ENCODE measurements at regions not wholly inside any gene's neighbourhood (a gene's known extent, or its start where the extent isn't known, plus 50 kb on each side); places are given as distances from the start of the nearest gene placed in this dataset.

GRCh38 chr4:84235126-84235944, 263.8 kb downstream of the NKX6-1 start:
- no peak for TF ChIP-seq CTCF (IDR thresholded peaks at IDR 0.05)
- H3K4me1 Mint-ChIP-seq, result no peaks in the 10 kb centered on the region
- no peak for ATAC-seq
- H3K36me3 Mint-ChIP-seq, result no peaks in the 10 kb centered on the region
- no peak overlapping the region for H3K4me3 ChIP-seq (ENCODE audit: low read length)
- H3K27me3 Mint-ChIP-seq (ENCODE audit: low read depth in 2 of 2), result no peaks in the 10 kb centered on the region
- no peaks in the 10 kb centered on the region for H3K9me3 ChIP-seq (ENCODE audit: control insufficient read depth, insufficient read depth, low read length)
- no peaks in the 10 kb centered on the region for H3K36me3 ChIP-seq (ENCODE audit: control insufficient read depth, insufficient read depth, low read length)
- intact Hi-C loops (cut with micrococcal nuclease), result no loop called here
- 88% methylated on average over 3 of the region's 6 CpGs for WGBS (ENCODE audit: insufficient coverage)
- peaks cover 6 to 12% of the 10 kb centered on the region in 2 donors for H3K9me3 Mint-ChIP-seq
- no peaks in the 10 kb centered on the region for H3K4me1 ChIP-seq (ENCODE audit: control insufficient read depth, insufficient read depth, low read length)
- no peak overlapping the region for H3K27ac ChIP-seq (ENCODE audit: low read length)
- no peak for DNase-seq
- H3K4me3 Mint-ChIP-seq, result no peak overlapping the region
- no peak overlapping the region for H3K27ac Mint-ChIP-seq
- H3K27me3 ChIP-seq (ENCODE audit: control insufficient read depth, insufficient read depth, low read length), result no peaks in the 10 kb centered on the region

GRCh38 chr4:84232309-84233095, 266.6 kb downstream of the NKX6-1 start:
- no peaks in the 10 kb centered on the region for H3K4me1 ChIP-seq (ENCODE audit: control insufficient read depth, insufficient read depth, low read length)
- 79% methylated on average over 6 of the region's 7 CpGs for WGBS (ENCODE audit: insufficient coverage)
- H3K27me3 Mint-ChIP-seq (ENCODE audit: low read depth in 2 of 2), result no peaks in the 10 kb centered on the region
- no peak overlapping the region for H3K4me3 Mint-ChIP-seq
- DNase-seq (no peak), ATAC-seq (no peak)
- no peaks in the 10 kb centered on the region for H3K4me1 Mint-ChIP-seq
- H3K27me3 ChIP-seq (ENCODE audit: control insufficient read depth, insufficient read depth, low read length), result no peaks in the 10 kb centered on the region
- no peak for TF ChIP-seq CTCF (IDR thresholded peaks at IDR 0.05)
- no peaks in the 10 kb centered on the region for H3K9me3 ChIP-seq (ENCODE audit: control insufficient read depth, insufficient read depth, low read length)
- no peak overlapping the region for H3K4me3 ChIP-seq (ENCODE audit: low read length)
- intact Hi-C loops (cut with micrococcal nuclease), result no loop called here
- no peak overlapping the region for H3K27ac ChIP-seq (ENCODE audit: low read length)
- peaks cover 7% of the 10 kb centered on the region in 2 donors for H3K9me3 Mint-ChIP-seq
- H3K27ac Mint-ChIP-seq, result no peak overlapping the region
- no peaks in the 10 kb centered on the region for H3K36me3 ChIP-seq (ENCODE audit: control insufficient read depth, insufficient read depth, low read length)
- no peaks in the 10 kb centered on the region for H3K36me3 Mint-ChIP-seq

GRCh38 chr4:84231539-84232055, 267.5 kb downstream of the NKX6-1 start:
- Mint-ChIP-seq H3K4me3 (no peak overlapping the region), H3K36me3 (no peaks in the 10 kb centered on the region), H3K4me1 (no peaks in the 10 kb centered on the region), H3K9me3 (peaks cover 7% of the 10 kb centered on the region in 2 donors), H3K27me3 (ENCODE audit: low read depth in 2 of 2) (no peaks in the 10 kb centered on the region), H3K27ac (no peak overlapping the region)
- no peak for ATAC-seq
- H3K4me1 ChIP-seq (ENCODE audit: control insufficient read depth, insufficient read depth, low read length), result no peaks in the 10 kb centered on the region
- no peak overlapping the region for H3K4me3 ChIP-seq (ENCODE audit: low read length)
- WGBS (ENCODE audit: insufficient coverage), result 83% methylated on average over 2 of the region's 2 CpGs
- TF ChIP-seq CTCF (IDR thresholded peaks at IDR 0.05), result no peak
- H3K27me3 ChIP-seq (ENCODE audit: control insufficient read depth, insufficient read depth, low read length), result no peaks in the 10 kb centered on the region
- no peak overlapping the region for H3K27ac ChIP-seq (ENCODE audit: low read length)
- no peak for DNase-seq
- intact Hi-C loops (cut with micrococcal nuclease), result no loop called here
- peaks cover under 1% of the 10 kb centered on the region for H3K9me3 ChIP-seq (ENCODE audit: control insufficient read depth, insufficient read depth, low read length)
- H3K36me3 ChIP-seq (ENCODE audit: control insufficient read depth, insufficient read depth, low read length), result no peaks in the 10 kb centered on the region
